GM12875 (cell line): ENCODE measurements at regions not wholly inside any gene's neighbourhood (a gene's known extent, or its start where the extent isn't known, plus 50 kb on each side); places are given as distances from the start of the nearest gene placed in this dataset.

ENCODE experiments used
- H3K4me3 ChIP-seq: one replicate; pipeline ENCODE4 v1.5.1; 2011; ENCODE audit warnings: low read depth, low read length, control low read depth
- CTCF ChIP-seq: IDR thresholded peaks from 2 replicates; pipeline ENCODE4 v1.5.1; 2011; ENCODE audit warnings: low read depth, mild to moderate bottlenecking, control low read depth, inconsistent platforms, low read length, moderate library complexity, borderline replicate concordance; ENCODE audit not compliant: insufficient read depth

GRCh38 chr2:4551691-4552474 is 848.5 kb downstream of the DCDC2C start:
- no peak for TF ChIP-seq CTCF
- H3K4me3 ChIP-seq = no peak overlapping the region

GRCh38 chr2:4553241-4553640 is 849.9 kb downstream of the DCDC2C start:
- H3K4me3 ChIP-seq = no peak overlapping the region
- TF ChIP-seq CTCF = no peak

GRCh38 chr2:4556135-4556896 is 852.9 kb downstream of the DCDC2C start:
- no peak for TF ChIP-seq CTCF
- no peak overlapping the region for H3K4me3 ChIP-seq

GRCh38 chr2:4561196-4561595 is 857.8 kb downstream of the DCDC2C start:
- TF ChIP-seq CTCF = no peak
- H3K4me3 ChIP-seq = no peak overlapping the region

- no peak for TF ChIP-seq CTCF
- H3K4me3 ChIP-seq = no peak overlapping the region
Measured at GRCh38 chr2:4576075-4576474, 872.7 kb downstream of the DCDC2C start.

GRCh38 chr2:4579977-4580376 is 876.6 kb downstream of the DCDC2C start:
- no peak for TF ChIP-seq CTCF
- no peak overlapping the region for H3K4me3 ChIP-seq
